ENCODE measurements at regions not wholly inside any gene's neighbourhood (a gene's known extent, or its start where the extent isn't known, plus 50 kb on each side); places are given as distances from the start of the nearest gene placed in this dataset.

DNA sequence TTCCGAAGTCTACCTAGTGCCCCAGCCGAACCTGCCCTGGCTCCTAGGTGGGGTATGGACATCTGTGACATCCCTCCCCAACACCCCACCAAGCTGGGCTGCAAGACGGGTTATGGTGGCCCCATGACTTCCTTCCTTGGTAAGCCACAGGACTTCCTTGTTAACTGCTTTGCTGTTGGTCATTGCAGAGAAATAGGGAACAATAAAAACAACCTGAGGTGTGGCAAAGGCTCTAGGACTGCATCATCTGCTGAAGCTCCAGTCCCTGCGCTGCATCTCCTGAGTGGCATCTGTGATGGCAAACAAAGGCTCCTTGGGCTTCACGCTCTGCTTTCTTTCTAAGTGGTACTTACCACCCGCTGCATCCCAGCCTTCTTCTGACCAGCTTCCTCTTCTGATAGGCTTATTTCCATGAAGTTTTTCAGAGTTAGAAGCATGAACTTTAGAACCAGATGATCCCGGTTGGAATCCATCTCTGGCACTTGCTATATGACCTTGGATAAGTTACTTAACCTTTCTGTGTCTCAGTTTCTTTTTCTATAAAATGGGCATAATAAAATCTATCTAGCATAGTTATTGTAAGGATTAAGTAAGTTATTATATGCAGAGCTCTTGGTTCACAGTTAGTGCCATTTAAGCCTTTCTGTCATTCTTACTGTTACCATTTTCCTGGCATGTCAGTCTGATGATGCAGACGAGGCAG, 216.8 kb downstream of the RPS24 start:
- no peak for DNase-seq

DNA sequence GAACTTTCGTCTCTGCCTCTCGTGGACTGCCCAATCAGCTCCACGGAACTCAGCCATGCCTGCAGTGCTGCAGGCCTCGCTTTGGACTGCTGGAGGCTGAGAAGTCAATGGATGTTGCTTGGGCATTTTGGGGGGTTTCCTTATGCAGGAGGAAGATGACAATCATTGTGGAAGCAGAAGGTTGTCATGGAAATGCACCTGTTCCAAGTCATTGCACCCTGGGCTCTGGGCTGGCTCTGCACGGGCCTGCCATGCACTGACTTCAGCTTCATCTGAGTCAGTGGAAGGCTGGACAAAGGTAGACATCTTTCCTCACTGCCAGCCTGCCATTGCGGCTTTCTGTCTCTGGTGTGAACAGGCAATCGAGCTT, 217.3 kb downstream of the RPS24 start:
- DNase-seq: no peak

DNA sequence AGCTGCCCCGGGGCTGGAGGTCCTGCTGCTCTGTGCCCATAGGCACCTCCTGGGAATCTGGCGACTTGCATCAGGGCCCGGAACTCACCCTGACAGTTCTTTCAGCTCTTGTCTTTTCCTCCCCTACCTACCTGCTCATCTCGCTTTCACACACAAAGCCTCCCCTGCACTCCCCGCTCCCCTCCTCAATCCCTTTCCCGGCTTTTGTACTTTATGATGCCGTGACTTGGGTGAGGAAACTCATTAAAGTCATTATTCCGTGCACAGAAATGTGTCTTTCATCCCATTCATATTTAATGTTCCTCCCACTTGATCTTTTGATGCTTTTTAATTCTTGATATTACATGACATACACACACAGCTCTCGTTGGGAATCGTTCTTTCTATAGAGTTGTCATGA, 218.6 kb downstream of the RPS24 start:
- DNase-seq: no peak

DNA sequence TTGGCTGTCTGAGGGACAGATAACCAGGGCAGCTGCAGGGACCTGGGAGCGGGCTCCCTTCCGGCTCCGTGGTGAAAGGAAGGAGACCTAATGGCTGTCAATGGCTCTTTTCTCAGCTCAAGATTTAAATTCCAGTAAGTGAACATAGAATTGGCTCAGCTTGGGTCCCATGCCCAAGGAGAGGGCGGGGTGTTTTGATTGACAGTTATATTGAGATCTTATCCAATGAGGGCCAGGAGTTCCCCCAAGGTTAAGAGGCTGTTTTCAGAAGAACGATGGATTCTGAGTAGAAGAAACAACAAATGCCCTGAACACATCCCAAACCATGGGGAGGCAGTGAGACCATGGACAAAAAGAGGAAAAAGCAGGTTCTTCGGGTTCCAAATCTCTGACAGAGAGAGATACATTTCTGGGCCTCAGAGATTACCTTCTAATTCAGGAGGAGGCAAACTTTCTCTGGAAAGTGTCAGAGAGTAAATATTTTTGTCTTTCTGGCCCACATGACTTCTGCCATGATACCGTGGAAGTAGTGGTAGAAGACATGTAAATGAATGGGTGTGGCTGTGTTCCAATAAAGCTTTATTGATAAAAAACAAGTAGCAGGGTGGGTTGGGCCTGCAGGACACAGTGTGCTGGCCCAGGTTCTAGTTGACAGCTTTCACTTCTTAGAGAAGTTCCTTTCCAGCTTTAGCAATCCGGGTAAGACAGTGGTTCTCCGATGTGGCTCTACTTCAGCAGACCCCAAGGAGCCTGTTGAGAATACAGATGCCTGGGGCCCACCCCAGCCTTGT, 219.6 kb downstream of the RPS24 start:
- no peak for DNase-seq

DNA sequence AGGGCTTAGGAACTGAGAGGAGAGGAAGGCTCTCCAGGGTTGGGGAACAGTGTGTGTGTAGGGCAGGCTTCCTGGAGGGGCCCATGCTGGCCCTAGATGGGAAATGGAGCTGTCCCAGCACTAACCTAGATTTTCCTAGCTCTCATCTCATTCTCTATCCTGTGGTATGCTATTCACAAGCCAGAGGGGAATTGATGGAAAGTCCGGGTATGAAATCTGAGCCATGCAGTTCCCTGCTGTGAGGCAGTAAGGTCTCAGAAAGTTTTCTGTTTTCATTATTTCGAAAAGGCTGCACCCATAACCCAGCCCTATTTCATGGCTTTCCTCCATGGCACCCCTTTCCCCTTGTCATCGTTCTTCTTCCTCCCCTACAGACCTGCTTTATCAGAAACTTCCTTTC, 220.3 kb downstream of the RPS24 start:
- DNase-seq: no peak

DNA sequence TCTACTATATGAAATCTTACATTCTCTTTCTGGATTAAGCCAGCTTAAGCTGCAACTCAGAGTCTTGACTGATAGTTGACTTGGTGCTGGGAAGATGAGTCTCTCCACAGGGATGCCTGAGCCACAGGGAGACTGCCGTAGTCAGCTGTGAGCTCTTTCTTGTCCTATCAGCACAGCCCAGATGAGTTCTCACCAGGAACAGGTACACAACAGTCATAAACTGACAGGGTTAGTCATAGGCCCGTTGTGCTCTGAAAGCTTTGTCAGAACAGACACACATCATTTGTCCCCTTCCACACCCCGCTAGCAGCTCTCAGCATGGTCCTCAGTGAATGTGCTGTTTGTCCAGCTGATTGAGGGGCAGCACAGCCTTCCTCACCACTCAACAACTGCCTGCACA, 221.6 kb downstream of the RPS24 start:
- DNase-seq: no peak

DNA sequence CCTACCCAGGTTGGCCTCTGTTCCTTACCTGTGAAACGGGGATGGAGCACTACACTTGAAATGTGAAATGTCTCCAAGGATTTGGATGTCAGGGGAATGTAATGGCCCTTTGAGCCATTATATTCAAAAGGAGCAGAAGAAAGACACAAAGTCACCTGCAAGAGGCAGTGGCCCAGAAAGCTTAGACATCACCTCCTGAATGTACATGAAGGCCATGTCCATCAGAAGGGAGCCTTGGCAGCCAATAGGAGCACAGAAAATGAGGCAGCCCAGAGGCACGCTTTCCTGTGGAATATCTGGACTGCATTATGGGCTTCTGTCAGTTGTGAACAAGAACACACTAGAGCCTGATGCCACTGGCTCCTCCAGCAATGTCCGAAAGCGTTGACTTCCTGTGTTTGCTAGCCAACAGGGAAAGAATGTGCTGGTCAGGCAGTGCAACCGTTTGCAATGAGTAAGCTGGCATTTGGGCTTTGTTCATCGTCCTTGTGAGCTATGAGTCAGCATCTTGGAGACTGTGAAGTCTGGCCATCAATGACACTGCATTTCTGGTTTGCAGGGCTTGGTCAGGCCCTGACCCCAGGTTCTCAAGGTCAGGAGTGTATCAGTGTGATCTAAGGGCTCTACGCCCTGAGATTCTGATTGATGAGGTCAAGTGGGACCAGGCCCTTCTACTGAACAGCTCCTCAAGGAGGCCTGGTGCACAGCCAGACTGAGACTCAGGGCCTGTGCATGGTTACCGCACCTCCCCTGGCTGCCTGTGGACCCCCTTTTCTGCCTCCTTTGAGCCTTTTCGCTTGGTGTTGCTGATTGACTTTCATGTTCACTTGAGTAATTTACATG, 222.4 kb downstream of the RPS24 start:
- no peak for DNase-seq

DNA sequence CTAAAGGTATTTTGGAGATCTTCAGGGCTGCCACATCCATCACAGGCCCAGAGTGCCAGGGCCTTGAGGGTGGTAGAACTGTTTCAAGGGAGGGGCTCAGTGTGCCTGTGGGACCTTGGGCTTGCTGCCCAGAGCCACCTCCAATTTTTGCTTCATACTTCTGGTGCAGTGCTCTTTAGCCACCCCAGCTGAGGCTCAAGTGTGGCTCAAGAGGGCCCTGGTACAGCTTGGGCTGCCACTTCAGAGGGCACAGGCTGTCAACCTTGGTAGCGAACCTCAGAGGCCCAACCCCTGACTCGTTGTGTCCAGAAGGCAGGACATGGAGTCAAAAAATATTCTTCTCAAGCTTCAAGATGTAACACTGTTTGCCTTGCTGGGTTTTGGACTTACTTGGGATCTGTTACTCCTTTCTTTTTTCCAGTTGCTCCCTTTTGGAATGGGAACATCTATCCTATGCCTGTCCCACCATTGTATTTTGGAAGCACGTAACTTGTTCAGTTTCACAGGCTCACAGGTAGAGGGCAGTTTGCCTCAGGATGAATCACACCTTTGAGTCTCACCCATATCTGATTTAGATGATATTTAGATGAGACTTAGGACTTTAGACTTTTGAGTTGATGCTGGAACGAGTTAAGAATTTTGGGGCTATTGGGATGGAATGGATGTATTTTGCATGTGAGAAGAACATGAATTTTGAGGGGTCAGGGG, 224.8 kb downstream of the RPS24 start:
- no peak for DNase-seq

DNA sequence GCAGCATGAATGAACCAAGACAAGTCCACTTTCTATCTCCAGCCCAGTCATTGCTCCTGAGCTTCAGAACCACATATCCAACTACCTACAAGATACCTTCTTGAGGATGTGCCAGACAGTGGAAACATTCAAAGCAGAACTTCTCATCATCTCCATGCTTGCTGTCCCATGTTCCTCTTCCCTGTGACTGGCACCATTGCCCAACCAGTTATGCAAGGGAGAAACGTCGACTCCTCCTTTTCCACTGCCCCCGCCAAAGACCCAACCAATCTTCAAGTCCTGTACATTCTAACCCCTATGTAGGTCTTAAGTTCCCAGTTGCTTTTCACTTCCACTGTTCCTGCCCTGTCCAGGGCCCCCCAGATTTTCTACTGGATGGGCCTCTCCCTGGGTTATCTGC, 225.7 kb downstream of the RPS24 start:
- DNase-seq: no peak

DNA sequence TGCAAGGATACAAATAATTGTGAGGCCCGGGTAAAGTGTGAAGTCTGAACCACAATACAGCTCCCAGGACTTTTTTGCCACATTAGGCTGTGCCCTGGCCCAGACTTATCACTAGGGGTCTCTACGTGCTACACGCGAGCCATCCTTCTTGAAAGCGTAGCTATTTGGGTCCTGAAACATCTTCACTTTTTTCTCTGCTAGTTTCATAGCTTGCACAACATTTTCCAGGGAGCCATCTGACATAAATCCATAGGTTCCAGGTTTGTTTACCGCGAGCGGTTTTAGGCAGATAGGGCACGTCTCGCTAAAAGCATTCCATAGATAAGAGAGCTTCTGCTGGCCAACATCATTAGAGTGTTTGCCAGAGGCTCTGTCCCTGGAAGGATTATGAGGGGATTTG, 226.5 kb downstream of the RPS24 start:
- no peak for DNase-seq

DNA sequence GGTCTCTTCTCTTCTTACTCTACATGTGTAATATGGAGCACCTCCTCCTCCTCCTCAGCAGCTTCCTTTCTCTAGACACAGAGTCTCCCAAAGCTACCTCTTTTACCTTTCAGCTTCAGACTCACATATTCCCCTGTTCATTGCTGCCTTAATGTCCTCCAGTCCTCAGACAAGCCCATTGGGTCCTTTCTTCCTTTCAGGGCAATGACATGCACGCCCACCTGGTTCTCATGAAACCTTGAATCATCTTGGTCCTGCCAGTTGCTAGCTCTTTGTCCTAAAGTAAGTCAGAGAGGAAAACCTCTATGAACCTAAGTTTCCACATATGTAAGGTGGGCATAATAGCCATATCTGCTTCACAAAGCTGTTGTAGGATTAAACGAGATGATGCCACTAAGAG, 227.0 kb downstream of the RPS24 start:
- no peak for DNase-seq

DNA sequence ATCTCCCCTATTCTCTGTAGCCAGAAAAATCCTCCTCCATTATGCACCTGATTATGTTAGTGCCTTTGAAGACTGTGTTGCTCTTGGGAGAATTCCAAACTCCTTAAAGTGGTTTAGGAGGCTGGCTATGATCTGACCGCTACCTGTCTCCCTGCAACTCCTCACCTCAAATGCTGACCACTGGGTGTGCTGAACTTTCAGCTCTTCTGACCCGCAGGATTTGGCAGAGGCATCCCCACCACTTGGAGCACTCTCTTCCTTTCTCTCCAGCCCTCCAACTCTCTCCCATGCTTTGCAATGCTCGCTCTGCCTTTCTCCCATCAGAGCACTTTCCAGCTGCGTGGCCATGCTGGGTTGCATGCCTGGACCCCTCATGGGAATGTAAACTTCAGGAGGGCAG, 227.6 kb downstream of the RPS24 start:
- no peak for DNase-seq

DNA sequence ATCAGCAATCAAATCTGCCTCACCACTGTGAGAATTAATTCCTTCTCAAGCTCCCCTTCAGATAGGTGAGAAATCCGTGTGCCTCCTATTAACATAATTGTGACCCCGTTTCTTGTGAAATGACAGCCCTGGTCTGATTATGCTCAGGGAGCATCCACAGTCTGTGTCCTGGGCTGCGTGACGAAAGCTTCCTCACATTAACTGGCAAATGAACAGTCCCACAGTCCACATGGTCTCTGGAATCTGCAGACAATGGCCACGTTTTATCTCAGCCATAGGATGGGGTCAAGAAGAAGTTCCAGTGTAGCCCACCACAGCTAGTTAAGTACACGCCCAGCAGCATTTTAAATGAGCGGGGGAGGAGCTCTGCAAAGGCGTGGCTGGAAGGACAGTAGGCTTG, 229.2 kb downstream of the RPS24 start:
- no peak for DNase-seq

DNA sequence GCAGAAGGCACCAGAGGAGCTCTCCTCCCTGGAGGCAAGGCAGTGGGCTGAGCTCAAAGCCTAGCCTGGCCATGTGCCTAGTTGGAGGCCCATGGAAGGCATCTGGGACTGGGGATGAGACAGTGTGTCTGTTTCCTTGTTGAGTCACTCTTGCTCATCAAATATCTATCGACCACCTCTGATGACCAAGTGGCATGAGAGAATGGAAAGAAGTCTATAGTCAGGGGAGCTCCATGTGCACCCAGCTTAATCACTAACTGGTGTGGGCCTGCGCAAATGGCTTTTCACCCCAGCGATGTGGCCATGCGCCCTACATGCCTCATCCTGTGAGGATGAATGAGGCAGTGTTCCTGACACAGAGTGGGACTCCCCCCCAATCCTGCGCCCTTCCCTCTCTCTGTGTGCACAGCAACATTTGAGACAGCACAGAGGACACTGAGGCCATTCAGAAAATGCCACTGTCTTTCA, 229.9 kb downstream of the RPS24 start:
- DNase-seq: no peak

DNA sequence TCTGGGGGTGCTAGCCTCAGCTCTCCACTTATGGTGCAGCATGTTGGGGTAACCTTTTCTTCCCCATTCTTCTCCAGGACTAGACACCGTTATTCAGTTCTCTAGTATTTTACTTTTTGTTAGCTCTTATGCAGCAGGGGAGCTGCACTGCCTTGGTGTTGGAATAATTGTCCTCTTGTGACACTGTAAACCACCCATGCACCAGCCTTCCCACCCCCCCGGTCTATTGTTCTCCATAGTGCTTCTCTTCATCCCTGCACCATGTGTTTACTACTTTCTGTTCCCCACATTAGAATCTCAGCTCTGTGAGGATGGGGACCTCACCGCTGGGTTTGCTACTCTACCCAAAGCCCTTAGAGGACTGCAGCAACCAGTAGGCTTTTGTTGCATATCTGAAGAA, 230.7 kb downstream of the RPS24 start:
- no peak for DNase-seq

DNA sequence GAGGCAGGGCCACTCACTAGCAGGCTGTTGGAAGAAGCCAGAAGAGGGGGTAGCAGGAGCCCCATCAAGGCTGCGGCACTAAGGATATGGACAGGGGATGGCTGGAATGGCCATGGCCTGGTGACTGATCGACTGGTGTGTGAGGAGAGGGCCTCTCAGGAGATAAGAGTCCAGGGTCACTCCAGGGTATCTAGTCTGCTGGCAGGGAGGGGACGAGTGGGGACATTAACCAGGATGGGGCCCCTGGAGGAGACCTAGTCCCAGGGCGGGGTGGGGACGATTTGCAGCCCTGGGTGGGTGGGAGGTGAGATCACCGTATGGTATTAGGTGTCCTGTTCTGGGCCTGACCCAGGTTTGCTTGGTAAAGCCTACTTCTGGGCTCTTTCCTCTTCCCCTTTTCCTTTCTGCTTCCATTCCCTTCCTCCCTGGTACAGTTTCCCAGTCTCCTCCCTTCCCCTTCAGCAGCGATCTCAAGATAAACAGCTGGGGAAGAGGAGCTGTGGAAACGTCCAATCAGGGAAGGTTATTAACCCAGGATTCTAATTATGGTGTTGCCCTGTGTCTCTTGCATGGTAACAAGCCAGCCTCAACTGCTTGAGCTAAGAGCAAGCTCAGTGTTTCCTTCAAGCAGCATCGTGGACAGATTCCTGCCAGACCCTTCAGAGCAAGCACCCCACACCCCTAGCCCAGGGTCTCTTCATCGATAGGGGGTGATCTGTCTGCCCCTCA, 233.2 kb downstream of the RPS24 start:
- DNase-seq: no peak

DNA sequence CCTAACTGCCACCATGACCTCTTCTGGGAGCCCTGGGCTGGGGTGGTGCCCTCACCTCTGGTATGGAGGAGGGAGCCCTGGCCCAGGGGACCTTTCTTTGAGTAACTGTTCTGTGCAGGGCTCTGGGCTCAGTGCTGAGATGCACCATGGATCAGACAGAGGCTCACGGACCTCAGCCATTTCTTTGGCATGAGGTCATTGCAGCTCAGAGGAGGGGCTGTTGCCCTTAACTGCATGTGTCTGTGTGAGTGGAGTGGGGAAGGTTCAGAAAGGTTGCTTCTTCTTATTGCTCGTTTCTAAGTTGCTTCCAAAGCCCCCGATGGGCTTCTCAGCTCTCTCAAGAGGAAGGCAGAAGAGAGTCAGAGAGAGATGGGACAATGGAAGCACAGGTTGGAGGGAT, 233.9 kb downstream of the RPS24 start:
- no peak for DNase-seq

DNA sequence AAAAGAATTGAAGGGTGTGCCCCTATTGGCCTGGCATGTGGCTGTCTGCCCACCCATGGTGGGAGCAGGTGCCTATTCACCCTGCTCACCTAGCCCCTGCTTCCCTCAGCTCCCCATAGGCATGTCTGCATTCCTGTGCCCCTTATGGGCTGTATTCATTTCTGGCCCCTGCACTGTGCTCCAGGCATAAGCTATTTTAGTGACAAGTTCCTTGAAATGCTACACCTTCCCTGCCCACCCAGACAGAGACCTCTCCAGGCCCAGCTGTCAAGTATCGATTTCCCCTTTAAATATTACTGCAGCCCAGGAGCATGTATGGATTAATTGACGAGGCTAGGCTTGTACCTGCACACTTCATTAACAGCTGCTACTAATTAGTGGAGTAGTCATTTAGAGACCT, 235.4 kb downstream of the RPS24 start:
- DNase-seq: no peak

DNA sequence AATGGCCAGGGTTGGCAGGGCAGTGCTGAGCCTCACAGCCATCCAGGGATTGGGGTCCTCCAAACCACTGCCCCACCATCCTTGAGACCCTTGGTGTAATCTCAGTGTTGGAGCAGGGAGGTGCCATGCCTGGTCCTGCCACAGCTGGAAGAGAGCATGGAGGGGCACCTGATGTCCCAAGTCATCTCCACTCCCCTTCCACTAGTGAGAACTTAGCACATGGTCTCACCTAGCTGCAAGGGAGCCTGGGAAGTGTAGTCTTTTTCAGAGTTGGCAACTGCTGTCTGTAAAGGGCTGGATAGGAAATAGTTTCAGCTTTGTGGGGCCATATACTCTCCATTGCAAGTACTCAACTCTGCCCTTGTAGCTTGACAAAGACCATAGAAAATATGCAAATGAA, 238.7 kb downstream of the RPS24 start:
- DNase-seq: no peak

DNA sequence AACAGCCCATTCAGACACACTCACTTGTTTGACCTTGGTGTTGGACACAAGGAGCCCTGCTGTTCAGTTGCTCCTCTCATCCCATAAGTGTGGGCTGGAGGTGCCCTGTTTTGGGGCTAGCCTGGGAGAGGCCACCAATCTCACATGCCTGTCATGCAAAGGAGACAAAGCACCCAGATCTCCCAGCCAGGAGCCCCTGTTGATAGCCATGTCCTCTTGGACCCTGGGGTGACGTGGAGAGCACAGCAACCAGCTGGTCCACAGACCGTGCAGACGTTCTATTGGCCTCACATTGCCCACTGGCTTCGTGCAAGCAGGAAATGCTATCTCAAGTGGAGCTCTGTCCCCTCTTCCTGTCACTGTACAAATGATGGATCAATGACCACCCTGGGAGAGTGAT, 240.8 kb downstream of the RPS24 start:
- DNase-seq: no peak

DNA sequence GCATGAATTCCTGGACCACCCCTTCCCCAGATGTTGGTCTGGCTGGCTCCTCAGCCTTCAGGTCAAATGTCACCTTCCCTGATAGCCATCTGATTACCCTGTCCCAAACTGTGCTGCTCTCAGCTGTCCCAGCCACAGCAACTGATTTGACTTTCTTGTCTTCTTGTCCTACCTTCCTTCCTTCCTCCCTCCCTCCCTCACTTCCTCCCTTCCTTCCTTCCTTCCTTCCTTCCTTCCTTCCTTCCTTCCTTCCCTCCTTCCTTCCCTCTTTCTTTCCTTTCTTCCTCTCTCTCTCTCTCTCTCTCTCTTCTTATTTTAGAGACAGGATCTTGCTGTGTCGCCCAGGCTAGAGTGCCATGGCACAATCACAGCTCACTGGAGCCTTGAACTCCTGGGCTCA, 242.5 kb downstream of the RPS24 start:
- DNase-seq: no peak

DNA sequence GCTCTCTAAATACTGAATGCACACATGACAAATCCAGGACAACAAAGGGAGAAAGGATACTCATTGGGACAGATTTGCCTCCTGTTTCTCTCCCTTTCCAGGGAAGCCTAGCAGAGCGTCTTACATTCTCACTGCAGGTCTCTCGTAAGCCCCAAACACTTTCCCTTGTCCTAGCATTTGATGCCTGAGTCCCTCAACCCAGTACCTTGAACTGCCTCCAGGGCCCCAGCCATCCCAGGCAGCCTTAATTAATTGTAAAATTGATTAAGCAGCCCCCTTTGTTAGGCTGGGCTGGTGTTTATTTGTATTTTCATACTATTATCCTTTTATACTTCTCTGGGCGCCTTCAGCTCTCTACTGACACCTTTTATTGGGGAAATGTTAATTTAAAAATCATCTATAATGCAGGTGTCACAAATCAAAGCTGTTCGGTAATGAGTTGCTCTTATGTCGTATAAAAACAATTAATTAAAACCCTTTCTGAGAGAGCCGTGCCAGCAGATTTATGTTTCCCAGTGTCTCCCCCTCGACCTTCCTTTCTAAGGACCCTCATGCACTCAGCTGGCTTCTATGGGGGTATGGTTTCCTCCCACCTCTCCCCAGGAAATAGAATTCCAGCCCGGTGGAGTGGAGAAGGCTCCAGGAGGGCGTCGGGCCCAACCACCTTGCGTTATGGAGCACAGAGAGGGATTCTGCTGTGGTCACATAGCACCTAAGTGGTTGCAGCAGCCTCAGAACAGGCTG, 243.8 kb downstream of the RPS24 start:
- DNase-seq: no peak
